ENCODE measurements at regions not wholly inside any gene's neighbourhood (a gene's known extent, or its start where the extent isn't known, plus 50 kb on each side); places are given as distances from the start of the nearest gene placed in this dataset.

GRCh38 chr9:118809160-118809625 lies 560.0 kb downstream of the BRINP1 start:
- no peaks in the 10 kb centered on the region for H3K79me2 ChIP-seq (ENCODE audit: control insufficient read depth, insufficient read depth, low read length)
- no peak for TF ChIP-seq EZH2 (IDR thresholded peaks at IDR 0.05; ENCODE audit: low read length, missing control alignments)
- TF ChIP-seq, protein P1, sequence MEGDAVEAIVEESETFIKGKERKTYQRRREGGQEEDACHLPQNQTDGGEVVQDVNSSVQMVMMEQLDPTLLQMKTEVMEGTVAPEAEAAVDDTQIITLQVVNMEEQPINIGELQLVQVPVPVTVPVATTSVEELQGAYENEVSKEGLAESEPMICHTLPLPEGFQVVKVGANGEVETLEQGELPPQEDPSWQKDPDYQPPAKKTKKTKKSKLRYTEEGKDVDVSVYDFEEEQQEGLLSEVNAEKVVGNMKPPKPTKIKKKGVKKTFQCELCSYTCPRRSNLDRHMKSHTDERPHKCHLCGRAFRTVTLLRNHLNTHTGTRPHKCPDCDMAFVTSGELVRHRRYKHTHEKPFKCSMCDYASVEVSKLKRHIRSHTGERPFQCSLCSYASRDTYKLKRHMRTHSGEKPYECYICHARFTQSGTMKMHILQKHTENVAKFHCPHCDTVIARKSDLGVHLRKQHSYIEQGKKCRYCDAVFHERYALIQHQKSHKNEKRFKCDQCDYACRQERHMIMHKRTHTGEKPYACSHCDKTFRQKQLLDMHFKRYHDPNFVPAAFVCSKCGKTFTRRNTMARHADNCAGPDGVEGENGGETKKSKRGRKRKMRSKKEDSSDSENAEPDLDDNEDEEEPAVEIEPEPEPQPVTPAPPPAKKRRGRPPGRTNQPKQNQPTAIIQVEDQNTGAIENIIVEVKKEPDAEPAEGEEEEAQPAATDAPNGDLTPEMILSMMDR (conservative IDR thresholded peaks at IDR 0.05 in 1 of 2, IDR thresholded peaks at IDR 0.05 in 1 of 2; ENCODE audit: low read depth in 1 of 2, low read length in 2 of 2) = no peak
- H2AFZ ChIP-seq (ENCODE audit: low read length) = no peak overlapping the region
- H3K4me2 ChIP-seq (ENCODE audit: extremely low read depth, insufficient read depth, low read length) = no peak overlapping the region
- H3K36me3 ChIP-seq (ENCODE audit: control insufficient read depth, insufficient read depth, low read length) = no peaks in the 10 kb centered on the region
- no peaks in the 10 kb centered on the region for H3K27me3 ChIP-seq (ENCODE audit: control insufficient read depth, insufficient read depth, low read length)
- H3K27ac ChIP-seq (ENCODE audit: insufficient read depth, low read length) = no peak overlapping the region
- H4K20me1 ChIP-seq (ENCODE audit: control insufficient read depth, extremely low read depth, insufficient read depth, low read length) = no peaks in the 10 kb centered on the region
- no peaks in the 10 kb centered on the region for H3K4me1 ChIP-seq (ENCODE audit: control insufficient read depth, extremely low read depth, insufficient read depth, low read length)
- no peak overlapping the region for H3K4me3 ChIP-seq (replicated peaks in 1 of 4; ENCODE audit: control extremely low read depth in 1 of 4, insufficient read depth in 1 of 4, low read depth in 3 of 4, low read length in 4 of 4)
- no peak overlapping the region for H3K9ac ChIP-seq (ENCODE audit: insufficient read depth, low read length)
- H3K9me3 ChIP-seq (ENCODE audit: control insufficient read depth, insufficient read depth, low read depth, low read length) = no peaks in the 10 kb centered on the region
- DNase-seq (ENCODE audit: low read depth in 2 of 2) = no peak

- Histone ChIP-seq H3K4me2 (ENCODE audit: extremely low read depth, insufficient read depth, low read length) (no peak overlapping the region), H3K27me3 (ENCODE audit: control insufficient read depth, insufficient read depth, low read length) (no peaks in the 10 kb centered on the region), H3K27ac (ENCODE audit: insufficient read depth, low read length) (no peak overlapping the region), H3K9ac (ENCODE audit: insufficient read depth, low read length) (no peak overlapping the region), H3K4me3 (replicated peaks in 1 of 4; ENCODE audit: control extremely low read depth in 1 of 4, insufficient read depth in 1 of 4, low read depth in 3 of 4, low read length in 4 of 4) (no peak overlapping the region), H3K79me2 (ENCODE audit: control insufficient read depth, insufficient read depth, low read length) (no peaks in the 10 kb centered on the region), H3K9me3 (ENCODE audit: control insufficient read depth, insufficient read depth, low read depth, low read length) (no peaks in the 10 kb centered on the region), H2AFZ (ENCODE audit: low read length) (no peak overlapping the region), H3K36me3 (ENCODE audit: control insufficient read depth, insufficient read depth, low read length) (no peaks in the 10 kb centered on the region), H4K20me1 (ENCODE audit: control insufficient read depth, extremely low read depth, insufficient read depth, low read length) (no peaks in the 10 kb centered on the region), H3K4me1 (ENCODE audit: control insufficient read depth, extremely low read depth, insufficient read depth, low read length) (no peaks in the 10 kb centered on the region)
- TF ChIP-seq, protein P1 (conservative IDR thresholded peaks at IDR 0.05 in 1 of 2, IDR thresholded peaks at IDR 0.05 in 1 of 2; ENCODE audit: low read depth in 1 of 2, low read length in 2 of 2) = peak in 1 of 2 donors; percentile 35
- TF ChIP-seq EZH2 (IDR thresholded peaks at IDR 0.05; ENCODE audit: low read length, missing control alignments) = no peak
- DNase-seq (ENCODE audit: low read depth in 2 of 2) = peak in 1 of 2 donors; percentile 14
Measured at GRCh38 chr9:118829334-118829733, 539.9 kb downstream of the BRINP1 start.

GRCh38 chr9:118832371-118832770 lies 536.9 kb downstream of the BRINP1 start:
- Histone ChIP-seq H3K36me3 (ENCODE audit: control insufficient read depth, insufficient read depth, low read length) (no peaks in the 10 kb centered on the region), H3K9ac (ENCODE audit: insufficient read depth, low read length) (no peak overlapping the region), H3K27me3 (ENCODE audit: control insufficient read depth, insufficient read depth, low read length) (no peaks in the 10 kb centered on the region), H2AFZ (ENCODE audit: low read length) (no peak overlapping the region), H4K20me1 (ENCODE audit: control insufficient read depth, extremely low read depth, insufficient read depth, low read length) (no peaks in the 10 kb centered on the region), H3K4me1 (ENCODE audit: control insufficient read depth, extremely low read depth, insufficient read depth, low read length) (no peaks in the 10 kb centered on the region), H3K9me3 (ENCODE audit: control insufficient read depth, insufficient read depth, low read depth, low read length) (no peaks in the 10 kb centered on the region), H3K79me2 (ENCODE audit: control insufficient read depth, insufficient read depth, low read length) (no peaks in the 10 kb centered on the region), H3K4me3 (replicated peaks in 1 of 4; ENCODE audit: control extremely low read depth in 1 of 4, insufficient read depth in 1 of 4, low read depth in 3 of 4, low read length in 4 of 4) (no peak overlapping the region), H3K4me2 (ENCODE audit: extremely low read depth, insufficient read depth, low read length) (no peak overlapping the region), H3K27ac (ENCODE audit: insufficient read depth, low read length) (no peak overlapping the region)
- no peak for DNase-seq (ENCODE audit: low read depth in 2 of 2)
- TF ChIP-seq, protein P1 (conservative IDR thresholded peaks at IDR 0.05 in 1 of 2, IDR thresholded peaks at IDR 0.05 in 1 of 2; ENCODE audit: low read depth in 1 of 2, low read length in 2 of 2) = no peak
- TF ChIP-seq EZH2 (IDR thresholded peaks at IDR 0.05; ENCODE audit: low read length, missing control alignments) = no peak
